Osteocyte (in vitro differentiated cells): ENCODE measurements at regions not wholly inside any gene's neighbourhood (a gene's known extent, or its start where the extent isn't known, plus 50 kb on each side); places are given as distances from the start of the nearest gene placed in this dataset.
A peak's percentile ranks its signal among the peaks of the same experiment; 100 is the strongest.

ENCODE experiments used
- DNase-seq: peaks from one replicate; pipeline ENCODE4 v3.0.0; 2021; ENCODE audit warnings: mixed read lengths; ENCODE audit not compliant: unreplicated experiment; ENCODE audit errors: extremely low spot score
- H3K27ac Mint-ChIP-seq: one replicate; pipeline ENCODE4 v1.8.0; 2021; ENCODE audit warnings: mild to moderate bottlenecking, mixed read lengths; ENCODE audit not compliant: unreplicated experiment
- H3K27me3 Mint-ChIP-seq: one replicate; pipeline ENCODE4 v1.8.0; 2021; ENCODE audit warnings: mixed read lengths; ENCODE audit not compliant: unreplicated experiment
- H3K36me3 Mint-ChIP-seq: one replicate; pipeline ENCODE4 v1.8.0; 2021; ENCODE audit warnings: mixed read lengths; ENCODE audit not compliant: unreplicated experiment
- H3K4me1 Mint-ChIP-seq: one replicate; pipeline ENCODE4 v1.8.0; 2021; ENCODE audit warnings: mixed read lengths; ENCODE audit not compliant: unreplicated experiment
- H3K4me3 Mint-ChIP-seq: one replicate; pipeline ENCODE4 v1.8.0; 2021; ENCODE audit warnings: mild to moderate bottlenecking, moderate library complexity, mixed read lengths; ENCODE audit not compliant: unreplicated experiment
- H3K9me3 Mint-ChIP-seq: one replicate; pipeline ENCODE4 v1.8.0; 2021; ENCODE audit warnings: mixed read lengths; ENCODE audit not compliant: unreplicated experiment
- TF ChIP-seq, protein P1 (sequence below): fragments of 200-600 bp; sonication (generic); IDR thresholded peaks from 2 replicates; pipeline ENCODE4 v1.5.0; 2021; ENCODE audit warnings: antibody characterized with exemption, mild to moderate bottlenecking, moderate library complexity

DNA sequence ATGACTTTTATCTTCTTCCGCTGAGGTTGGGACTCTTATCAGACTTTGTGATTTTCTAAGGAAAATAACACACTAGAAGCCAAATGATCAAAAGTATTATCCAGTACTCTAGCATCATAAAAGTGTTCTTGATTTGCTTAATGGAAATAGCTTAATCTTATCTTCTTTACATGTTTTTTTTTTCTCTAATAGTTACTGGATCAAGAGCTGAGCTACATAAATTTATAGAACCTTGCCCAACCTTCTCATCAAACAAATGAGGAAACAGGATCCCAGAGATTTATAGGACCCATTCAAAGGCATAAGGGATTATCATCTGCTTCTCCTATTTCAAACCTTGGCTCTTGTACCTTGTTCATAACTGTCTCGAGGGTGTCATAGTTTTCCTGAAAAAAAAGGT lies 68.3 kb upstream of the WDR17 start:
- Mint-ChIP-seq H3K36me3 (no peaks in the 10 kb centered on the region), H3K27me3 (peaks cover 64% of the 10 kb centered on the region), H3K4me3 (no peak overlapping the region), H3K4me1 (peaks cover 10% of the 10 kb centered on the region), H3K27ac (no peak overlapping the region), H3K9me3 (no peaks in the 10 kb centered on the region)
- TF ChIP-seq, protein P1, sequence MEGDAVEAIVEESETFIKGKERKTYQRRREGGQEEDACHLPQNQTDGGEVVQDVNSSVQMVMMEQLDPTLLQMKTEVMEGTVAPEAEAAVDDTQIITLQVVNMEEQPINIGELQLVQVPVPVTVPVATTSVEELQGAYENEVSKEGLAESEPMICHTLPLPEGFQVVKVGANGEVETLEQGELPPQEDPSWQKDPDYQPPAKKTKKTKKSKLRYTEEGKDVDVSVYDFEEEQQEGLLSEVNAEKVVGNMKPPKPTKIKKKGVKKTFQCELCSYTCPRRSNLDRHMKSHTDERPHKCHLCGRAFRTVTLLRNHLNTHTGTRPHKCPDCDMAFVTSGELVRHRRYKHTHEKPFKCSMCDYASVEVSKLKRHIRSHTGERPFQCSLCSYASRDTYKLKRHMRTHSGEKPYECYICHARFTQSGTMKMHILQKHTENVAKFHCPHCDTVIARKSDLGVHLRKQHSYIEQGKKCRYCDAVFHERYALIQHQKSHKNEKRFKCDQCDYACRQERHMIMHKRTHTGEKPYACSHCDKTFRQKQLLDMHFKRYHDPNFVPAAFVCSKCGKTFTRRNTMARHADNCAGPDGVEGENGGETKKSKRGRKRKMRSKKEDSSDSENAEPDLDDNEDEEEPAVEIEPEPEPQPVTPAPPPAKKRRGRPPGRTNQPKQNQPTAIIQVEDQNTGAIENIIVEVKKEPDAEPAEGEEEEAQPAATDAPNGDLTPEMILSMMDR: no peak
- DNase-seq: no peak

DNA sequence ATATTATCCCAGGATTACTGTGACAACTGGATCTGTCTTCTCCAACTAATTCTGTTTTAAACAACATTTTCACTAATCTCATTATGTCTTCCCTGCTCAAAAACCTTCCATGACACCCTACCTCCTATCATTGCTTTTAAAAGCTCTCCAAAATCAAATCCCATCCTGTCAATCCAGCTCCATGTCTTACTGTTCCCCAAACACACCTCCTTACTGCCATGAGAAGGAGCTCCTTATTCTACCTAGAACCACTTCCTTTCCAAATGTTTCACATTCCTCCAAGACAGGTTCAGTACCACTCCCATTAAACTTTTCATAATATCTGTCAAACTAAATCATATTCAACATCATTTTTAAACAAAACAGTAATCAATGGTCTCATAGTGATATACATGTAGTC lies 66.9 kb upstream of the WDR17 start:
- TF ChIP-seq, protein P1: no peak
- H3K4me3 Mint-ChIP-seq: no peak overlapping the region
- no peak overlapping the region for H3K27ac Mint-ChIP-seq
- no peak for DNase-seq
- H3K9me3 Mint-ChIP-seq: no peaks in the 10 kb centered on the region
- H3K27me3 Mint-ChIP-seq: peaks cover 70% of the 10 kb centered on the region
- H3K36me3 Mint-ChIP-seq: no peaks in the 10 kb centered on the region
- peaks cover 13% of the 10 kb centered on the region for H3K4me1 Mint-ChIP-seq

DNA sequence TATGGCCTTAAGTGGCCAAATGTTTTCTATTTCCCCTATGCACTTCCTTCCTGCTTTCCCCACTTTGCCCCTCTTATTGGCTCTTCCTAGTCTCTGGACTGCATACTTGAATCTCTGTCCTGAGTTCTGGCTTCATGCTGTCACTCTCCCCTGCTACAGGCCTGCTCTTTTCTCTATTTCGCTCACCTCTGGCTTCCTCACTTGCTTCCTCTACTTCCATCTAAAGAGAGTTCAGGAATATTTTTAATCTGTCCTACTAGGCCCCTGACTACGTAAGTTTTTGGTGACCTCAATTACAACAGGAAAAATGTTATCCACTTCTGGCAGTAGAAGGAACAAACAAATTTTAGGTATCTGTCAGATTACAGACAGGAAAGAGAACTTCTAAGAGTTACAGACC lies 65.7 kb upstream of the WDR17 start:
- H3K4me3 Mint-ChIP-seq: no peak overlapping the region
- TF ChIP-seq, protein P1: no peak
- no peaks in the 10 kb centered on the region for H3K36me3 Mint-ChIP-seq
- peaks cover 13% of the 10 kb centered on the region for H3K4me1 Mint-ChIP-seq
- H3K27ac Mint-ChIP-seq: no peak overlapping the region
- H3K27me3 Mint-ChIP-seq: peaks cover 67% of the 10 kb centered on the region
- H3K9me3 Mint-ChIP-seq: no peaks in the 10 kb centered on the region
- no peak for DNase-seq

DNA sequence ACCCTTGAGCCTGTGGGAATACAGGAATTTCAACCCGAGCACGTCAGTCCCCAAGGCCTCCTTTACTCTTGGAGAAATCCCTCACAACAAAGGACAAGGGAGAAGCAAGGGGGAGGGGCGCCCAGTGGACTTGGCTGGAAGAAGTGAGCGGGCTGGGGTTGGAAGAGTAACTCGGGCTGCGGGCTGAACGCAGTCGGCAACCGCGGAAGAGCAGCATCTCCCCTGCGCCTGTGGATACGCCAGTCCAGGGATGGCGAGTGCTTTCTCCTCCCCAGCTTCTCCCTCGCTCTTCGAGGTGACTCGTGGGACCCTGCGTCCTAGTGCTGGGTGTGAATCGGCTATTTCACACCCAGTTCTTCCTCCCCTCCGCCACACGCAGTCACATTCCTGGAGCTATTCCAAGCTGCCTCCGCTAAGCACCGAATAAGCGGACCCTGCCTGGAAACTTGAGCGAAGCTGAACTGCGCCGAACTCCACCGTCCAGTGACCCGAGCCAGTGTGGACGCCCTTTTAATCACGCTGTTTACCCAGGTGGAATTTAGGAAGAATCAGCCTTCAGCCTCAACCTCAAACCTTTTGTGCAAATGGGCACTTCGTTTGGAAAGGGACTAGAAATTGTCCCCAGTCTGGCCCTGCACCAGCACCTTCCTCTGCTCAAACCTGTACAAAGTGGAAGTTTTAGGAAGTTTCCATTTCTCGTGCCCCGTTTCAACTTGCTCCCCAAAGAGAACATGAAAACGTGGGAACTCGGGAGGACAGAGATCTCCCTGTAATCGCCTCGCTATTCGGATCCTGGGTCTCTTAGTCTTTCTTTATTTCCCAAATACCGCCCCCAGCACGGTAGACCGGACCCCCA lies 64.3 kb upstream of the WDR17 start:
- Mint-ChIP-seq H3K36me3 (no peaks in the 10 kb centered on the region), H3K27ac (no peak overlapping the region), H3K27me3 (peaks cover 72% of the 10 kb centered on the region), H3K4me1 (peaks cover 13% of the 10 kb centered on the region), H3K4me3 (peak overlapping the region; percentile 77), H3K9me3 (no peaks in the 10 kb centered on the region)
- DNase-seq: no peak
- TF ChIP-seq, protein P1: no peak

DNA sequence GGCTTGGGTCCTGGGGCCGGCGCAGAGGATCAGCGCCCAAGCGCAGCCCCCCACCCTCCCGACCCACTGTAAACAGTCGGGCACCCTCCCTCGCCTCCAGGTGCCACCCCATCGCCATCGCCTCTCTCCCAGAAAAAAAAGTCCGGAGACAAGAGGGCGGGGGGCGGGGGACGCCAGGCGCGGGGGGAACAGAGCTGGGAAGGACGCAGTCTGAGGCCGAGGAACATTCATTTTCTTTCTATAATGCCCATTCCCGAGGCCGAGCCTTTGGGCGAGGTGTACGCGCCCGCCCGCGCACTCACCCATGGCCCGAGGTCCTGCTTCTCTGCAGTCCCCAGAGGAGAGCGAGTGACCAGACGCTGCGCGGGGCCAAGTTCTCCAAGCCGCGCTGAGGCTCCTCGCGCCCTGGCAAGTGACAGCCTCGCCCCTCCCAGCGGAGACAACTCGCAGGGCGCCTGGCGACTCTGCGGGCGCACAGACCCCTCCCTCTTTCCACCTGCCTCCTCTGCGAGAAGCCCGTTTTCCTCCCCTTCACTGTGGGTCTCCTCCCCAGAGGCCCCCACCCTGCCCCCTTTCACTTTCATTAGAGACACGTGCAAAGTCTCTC lies 63.5 kb upstream of the WDR17 start:
- Mint-ChIP-seq H3K27ac (no peak overlapping the region), H3K4me1 (peaks cover 13% of the 10 kb centered on the region), H3K4me3 (peak overlapping the region; percentile 77), H3K27me3 (peaks cover 71% of the 10 kb centered on the region), H3K9me3 (no peaks in the 10 kb centered on the region), H3K36me3 (no peaks in the 10 kb centered on the region)
- no peak for DNase-seq
- TF ChIP-seq, protein P1: no peak
